ENCODE measurements at regions not wholly inside any gene's neighbourhood (a gene's known extent, or its start where the extent isn't known, plus 50 kb on each side); places are given as distances from the start of the nearest gene placed in this dataset.

- TF ChIP-seq CTCF (IDR thresholded peaks at IDR 0.05), result no peak
- TF ChIP-seq POLR2A (IDR thresholded peaks at IDR 0.05), result no peak
Measured at GRCh38 chr5:115456539-115457040, 88.0 kb downstream of the FEM1C start.
